Effector memory CD8-positive, alpha-beta T cell (primary cell): ENCODE measurements at regions not wholly inside any gene's neighbourhood (a gene's known extent, or its start where the extent isn't known, plus 50 kb on each side); places are given as distances from the start of the nearest gene placed in this dataset.
"Not testable (repeated sequence)": the region's sequence is repeated elsewhere in the genome, so short reads cannot be mapped to it uniquely, and the experiment has no call there.

Experiments
- ATAC-seq: fragments of 150-1000 bp; cut with Tn5 transposase; replicated peaks from 2 replicates; pipeline ENCODE4 v1.10.0; 2021; ENCODE audit warnings: mild to moderate bottlenecking, moderate library complexity
- DNase-seq, 3 experiments: peaks; one replicate each; pipeline ENCODE4 v3.0.0; 2021
- H3K27ac Mint-ChIP-seq, 2 donors: one replicate each; pipeline ENCODE4 v1.8.0; 2022; ENCODE audit warnings: mild to moderate bottlenecking in 2 of 2, mixed read lengths in 2 of 2, moderate library complexity in 2 of 2
- H3K27me3 Mint-ChIP-seq, 2 donors: one replicate each; pipeline ENCODE4 v1.8.0; 2022; ENCODE audit warnings: mixed read lengths in 2 of 2
- H3K36me3 Mint-ChIP-seq: one replicate; pipeline ENCODE4 v1.8.0; 2022; ENCODE audit warnings: mild to moderate bottlenecking, moderate library complexity, mixed read lengths; ENCODE audit not compliant: insufficient read depth
- H3K4me1 Mint-ChIP-seq, 2 donors: one replicate each; pipeline ENCODE4 v1.8.0; 2022; ENCODE audit warnings: low read depth in 2 of 2, mixed read lengths in 2 of 2
- H3K4me3 Mint-ChIP-seq, 2 donors: one replicate each; pipeline ENCODE4 v1.8.0; 2022; ENCODE audit warnings: mild to moderate bottlenecking in 2 of 2, mixed read lengths in 2 of 2, moderate library complexity in 2 of 2
- H3K9me3 Mint-ChIP-seq, 2 donors: one replicate each; pipeline ENCODE4 v1.8.0; 2022; ENCODE audit warnings: mixed read lengths in 2 of 2

DNA sequence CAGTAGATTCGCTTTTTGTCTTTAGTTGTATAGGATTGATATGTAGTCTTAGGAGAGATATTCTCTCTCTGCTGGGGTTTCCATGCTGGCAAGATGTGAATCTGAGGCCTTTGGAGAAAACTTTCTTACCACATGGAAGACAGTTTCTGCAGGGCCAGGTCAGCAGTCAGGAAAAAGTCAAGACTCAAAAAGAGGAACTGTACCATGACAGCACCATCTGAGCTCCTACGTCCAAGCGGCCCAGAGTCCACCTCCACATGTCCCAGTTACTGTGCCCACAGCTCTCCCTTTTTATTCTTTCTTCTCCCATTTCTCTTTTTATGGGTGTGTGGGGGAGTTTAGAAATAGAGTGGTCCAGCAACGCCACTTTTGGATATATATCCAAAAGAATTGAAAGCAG is 172.0 kb downstream of the MTHFS start:
- no peaks in the 10 kb centered on the region for H3K4me1 Mint-ChIP-seq
- H3K27ac Mint-ChIP-seq: no peak overlapping the region
- no peaks in the 10 kb centered on the region for H3K9me3 Mint-ChIP-seq
- H3K36me3 Mint-ChIP-seq: no peaks in the 10 kb centered on the region
- H3K4me3 Mint-ChIP-seq: no peak overlapping the region
- DNase-seq (no peak), ATAC-seq (no peak)
- peaks cover 41 to 60% of the 10 kb centered on the region in 2 donors for H3K27me3 Mint-ChIP-seq

GRCh38 chr15:79728867-79729266 is 167.9 kb downstream of the MTHFS start:
- H3K4me1 Mint-ChIP-seq: no peaks in the 10 kb centered on the region
- ATAC-seq (no peak), DNase-seq (no peak)
- no peaks in the 10 kb centered on the region for H3K36me3 Mint-ChIP-seq
- H3K4me3 Mint-ChIP-seq: no peak overlapping the region
- H3K27me3 Mint-ChIP-seq: peaks cover 44 to 52% of the 10 kb centered on the region in 2 donors
- no peak overlapping the region for H3K27ac Mint-ChIP-seq
- no peaks in the 10 kb centered on the region for H3K9me3 Mint-ChIP-seq

DNA sequence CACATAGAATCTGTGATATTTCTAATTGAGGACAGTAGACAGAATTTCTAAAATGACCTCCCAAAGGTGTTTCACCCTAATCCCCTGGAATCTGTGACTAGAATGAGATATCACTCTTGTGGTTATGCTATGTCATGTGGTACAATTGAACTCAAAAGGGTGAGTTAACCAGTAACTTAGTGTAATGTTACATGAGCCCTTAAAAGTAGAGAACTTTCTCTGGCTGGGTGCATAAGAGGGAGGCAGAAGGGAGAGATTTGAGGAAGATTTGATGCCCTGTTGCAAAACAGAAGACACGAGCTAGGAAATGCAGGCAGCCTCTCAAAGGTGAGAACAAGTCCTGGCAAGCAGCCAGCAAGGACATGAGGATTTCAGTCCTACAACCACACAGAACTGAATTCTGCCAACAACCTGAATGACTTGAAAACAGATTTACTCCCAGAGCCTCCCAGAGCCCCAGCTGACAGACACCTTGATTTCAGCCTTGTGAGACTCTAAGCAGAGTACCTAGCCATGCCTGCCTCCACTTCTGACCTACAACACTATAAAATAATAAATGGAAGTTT is 160.3 kb downstream of the MTHFS start:
- H3K4me3 Mint-ChIP-seq: no peak overlapping the region
- H3K36me3 Mint-ChIP-seq: no peaks in the 10 kb centered on the region
- DNase-seq: no peak
- H3K4me1 Mint-ChIP-seq: no peaks in the 10 kb centered on the region
- ATAC-seq: no peak
- no peaks in the 10 kb centered on the region for H3K9me3 Mint-ChIP-seq
- no peak overlapping the region for H3K27ac Mint-ChIP-seq
- peaks cover 7 to 31% of the 10 kb centered on the region in 2 donors for H3K27me3 Mint-ChIP-seq

DNA sequence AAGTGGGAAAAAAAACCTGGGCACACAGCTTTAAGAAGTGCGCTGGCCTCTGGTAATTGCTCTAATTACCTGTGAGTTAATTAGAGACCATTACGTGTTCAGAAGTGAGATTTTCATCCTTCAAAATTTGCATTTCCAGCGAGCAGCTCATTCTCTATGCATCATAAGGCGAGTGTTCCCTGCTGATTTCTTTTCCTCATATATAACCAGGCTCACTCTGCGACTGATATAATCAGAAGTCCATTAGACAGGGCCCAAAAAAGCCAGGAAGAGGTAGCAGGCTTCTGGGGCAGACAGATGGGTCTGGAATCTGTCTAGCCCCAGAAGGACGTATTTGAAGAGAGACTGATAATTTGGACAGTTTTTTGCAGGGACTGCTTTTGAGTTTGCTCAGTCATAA is 158.7 kb downstream of the MTHFS start:
- H3K4me1 Mint-ChIP-seq: no peaks in the 10 kb centered on the region
- ATAC-seq (no peak), DNase-seq (no peak)
- no peak overlapping the region for H3K27ac Mint-ChIP-seq
- no peaks in the 10 kb centered on the region for H3K9me3 Mint-ChIP-seq
- H3K27me3 Mint-ChIP-seq: peaks cover under 1 to 21% of the 10 kb centered on the region in 2 donors
- no peaks in the 10 kb centered on the region for H3K36me3 Mint-ChIP-seq
- H3K4me3 Mint-ChIP-seq: no peak overlapping the region

- DNase-seq: no peak
- no peaks in the 10 kb centered on the region for H3K36me3 Mint-ChIP-seq
- ATAC-seq: no peak
- no peaks in the 10 kb centered on the region for H3K4me1 Mint-ChIP-seq
- H3K9me3 Mint-ChIP-seq: no peaks in the 10 kb centered on the region
- H3K27ac Mint-ChIP-seq: no peak overlapping the region
- peaks cover 0 to 13% of the 10 kb centered on the region in 2 donors for H3K27me3 Mint-ChIP-seq
- no peak overlapping the region for H3K4me3 Mint-ChIP-seq
Measured at GRCh38 chr15:79740561-79740960, 156.3 kb downstream of the MTHFS start.

DNA sequence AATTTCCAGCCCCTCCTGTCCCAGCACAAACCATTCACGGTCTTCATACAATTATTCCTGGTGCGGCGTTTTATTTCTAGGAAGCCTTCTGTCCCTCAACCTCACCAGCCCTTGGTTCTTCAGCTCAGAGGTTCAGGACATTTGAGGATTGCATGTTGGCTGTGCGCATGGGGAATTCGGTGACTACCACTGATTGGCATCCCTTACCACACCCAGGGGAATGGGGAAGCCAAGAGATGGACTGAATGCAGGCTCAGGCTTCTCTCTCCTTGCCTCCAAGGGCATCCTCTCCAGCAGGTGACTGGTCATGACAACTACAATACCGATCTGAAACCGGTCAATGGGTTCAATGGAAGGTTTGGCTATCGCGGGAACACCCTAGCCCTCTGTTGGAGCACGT is 153.8 kb downstream of the MTHFS start:
- Mint-ChIP-seq H3K4me3 (no peak overlapping the region), H3K9me3 (peaks cover 0 to 1% of the 10 kb centered on the region in 2 donors), H3K27ac (peak overlapping the region in 1 of 2 donors; percentile 62), H3K4me1 (no peaks in the 10 kb centered on the region), H3K27me3 (peaks cover 3 to 17% of the 10 kb centered on the region in 2 donors), H3K36me3 (no peaks in the 10 kb centered on the region)
- ATAC-seq (no peak), DNase-seq (no peak)

- H3K27ac Mint-ChIP-seq, H3K36me3 Mint-ChIP-seq, DNase-seq, H3K4me3 Mint-ChIP-seq, H3K9me3 Mint-ChIP-seq, H3K4me1 Mint-ChIP-seq, ATAC-seq: not testable (repeated sequence)
- H3K27me3 Mint-ChIP-seq: peaks cover 5 to 12% of the 10 kb centered on the region in 2 donors
Measured at GRCh38 chr15:79744485-79744884, 152.3 kb downstream of the MTHFS start.

GRCh38 chr15:79756365-79756764 is 140.4 kb downstream of the MTHFS start:
- H3K27me3 Mint-ChIP-seq: peaks cover 49 to 75% of the 10 kb centered on the region in 2 donors
- no peak for DNase-seq
- no peaks in the 10 kb centered on the region for H3K4me1 Mint-ChIP-seq
- peaks cover 7% of the 10 kb centered on the region for H3K36me3 Mint-ChIP-seq
- no peak overlapping the region for H3K4me3 Mint-ChIP-seq
- peaks cover 0 to 6% of the 10 kb centered on the region in 2 donors for H3K9me3 Mint-ChIP-seq
- ATAC-seq: no peak
- H3K27ac Mint-ChIP-seq: no peak overlapping the region

DNA sequence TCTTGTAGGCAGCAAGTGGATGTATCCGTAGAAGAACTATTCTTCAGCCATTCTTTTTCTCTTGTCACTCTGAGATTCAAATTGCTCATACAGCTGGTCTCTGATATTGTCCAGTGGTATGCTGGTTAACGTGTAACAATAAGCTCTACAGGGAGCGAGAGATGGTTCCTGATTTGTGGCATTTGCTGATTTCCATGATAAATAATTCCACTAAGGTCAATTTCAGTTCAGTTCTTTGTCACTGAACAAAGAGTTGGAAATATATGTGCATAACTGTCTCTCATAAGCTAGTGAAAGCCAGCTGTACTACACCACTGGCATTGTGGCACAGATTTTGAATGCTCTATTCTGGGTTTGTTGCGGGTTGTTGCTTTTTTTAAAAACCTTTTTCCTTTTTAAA is 131.7 kb downstream of the MTHFS start:
- H3K27me3 Mint-ChIP-seq: peaks cover 50 to 79% of the 10 kb centered on the region in 2 donors
- ATAC-seq: no peak
- no peak overlapping the region for H3K27ac Mint-ChIP-seq
- H3K9me3 Mint-ChIP-seq: peaks cover 4 to 16% of the 10 kb centered on the region in 2 donors
- no peak for DNase-seq
- no peaks in the 10 kb centered on the region for H3K4me1 Mint-ChIP-seq
- no peak overlapping the region for H3K4me3 Mint-ChIP-seq
- H3K36me3 Mint-ChIP-seq: peaks cover 7% of the 10 kb centered on the region

DNA sequence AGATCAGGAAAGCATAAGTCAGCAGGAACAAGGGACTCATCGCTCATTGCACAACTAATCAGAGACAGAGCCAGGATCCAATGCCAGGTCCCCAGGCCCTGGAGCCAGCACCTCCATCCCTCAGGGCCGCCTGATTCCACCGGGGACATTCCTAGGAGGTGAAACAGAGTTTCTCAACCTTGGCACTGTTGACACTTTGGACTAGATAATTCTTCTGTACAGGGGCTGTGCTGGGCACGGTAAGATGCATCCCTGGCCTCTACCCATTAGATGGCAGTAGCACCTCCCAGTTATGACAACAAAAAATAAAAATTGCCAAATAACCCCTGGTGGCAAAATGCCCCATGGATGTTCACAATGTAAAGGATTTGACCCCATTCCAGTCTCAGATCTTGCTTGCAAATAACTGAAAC is 127.7 kb downstream of the MTHFS start:
- H3K36me3 Mint-ChIP-seq: no peaks in the 10 kb centered on the region
- no peak for ATAC-seq
- H3K4me1 Mint-ChIP-seq: no peaks in the 10 kb centered on the region
- no peak for DNase-seq
- no peaks in the 10 kb centered on the region for H3K9me3 Mint-ChIP-seq
- no peak overlapping the region for H3K27ac Mint-ChIP-seq
- peaks cover 33 to 86% of the 10 kb centered on the region in 2 donors for H3K27me3 Mint-ChIP-seq
- no peak overlapping the region for H3K4me3 Mint-ChIP-seq

DNA sequence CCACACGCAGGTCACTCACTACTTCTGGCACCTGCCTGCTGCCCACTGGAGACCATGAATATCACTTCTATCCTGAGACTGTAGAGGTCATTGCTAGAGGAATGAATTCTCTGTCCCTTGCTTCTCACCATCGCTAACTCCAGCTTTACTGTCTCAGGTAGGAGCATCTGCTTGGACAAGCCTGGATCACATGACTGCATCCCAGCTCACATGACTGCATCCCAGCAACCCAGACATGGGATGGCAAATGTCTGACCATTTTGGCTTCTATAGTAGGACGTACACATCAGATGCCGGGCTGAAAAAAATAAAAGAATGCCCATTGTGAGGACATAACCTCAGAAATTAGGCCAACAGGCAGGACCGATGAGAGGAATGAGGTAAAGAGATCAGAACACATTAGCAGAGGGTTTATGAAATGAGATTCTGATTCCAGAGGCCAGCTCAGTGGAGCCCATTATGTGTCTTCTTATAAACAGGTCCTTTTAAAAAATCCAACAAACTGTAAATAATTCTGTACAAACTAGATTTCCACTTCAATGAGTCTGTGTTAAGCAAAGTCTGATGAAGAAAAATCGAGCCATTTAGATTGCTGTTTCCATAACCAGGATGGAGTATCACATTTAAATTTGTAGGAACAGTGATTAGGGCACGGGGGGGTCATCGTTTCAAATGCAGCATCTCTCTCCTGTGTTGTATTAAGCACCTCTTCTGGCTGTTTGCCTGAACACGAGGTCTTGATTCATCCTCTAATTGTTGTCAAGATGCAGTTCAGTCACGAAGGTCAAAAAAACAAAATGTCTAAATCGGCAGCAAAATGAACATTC is 126.7 kb downstream of the MTHFS start:
- H3K36me3 Mint-ChIP-seq: no peaks in the 10 kb centered on the region
- no peaks in the 10 kb centered on the region for H3K4me1 Mint-ChIP-seq
- peaks cover 25 to 77% of the 10 kb centered on the region in 2 donors for H3K27me3 Mint-ChIP-seq
- H3K9me3 Mint-ChIP-seq: no peaks in the 10 kb centered on the region
- DNase-seq (no peak), ATAC-seq (no peak)
- H3K4me3 Mint-ChIP-seq: no peak overlapping the region
- no peak overlapping the region for H3K27ac Mint-ChIP-seq

DNA sequence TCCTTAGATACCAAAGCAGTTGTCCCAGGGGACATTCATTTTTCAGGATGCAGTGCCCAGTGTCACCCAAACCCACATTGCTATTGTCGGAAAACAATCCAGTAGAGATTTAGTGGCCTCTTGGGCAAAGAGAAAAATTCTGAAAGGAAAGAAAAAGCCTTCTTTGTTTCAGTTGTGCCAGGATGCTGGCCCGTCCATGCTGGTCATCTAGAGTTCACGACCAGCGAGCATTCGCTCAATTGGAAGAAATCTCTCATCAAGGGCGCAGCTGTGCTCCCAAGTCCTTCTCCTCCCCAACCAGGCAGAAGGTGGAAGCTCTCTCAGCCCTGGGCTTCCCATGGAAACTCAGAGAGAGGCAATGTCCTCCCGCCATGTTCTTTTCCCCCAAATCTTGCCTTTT is 123.7 kb downstream of the MTHFS start:
- DNase-seq (no peak), ATAC-seq (no peak)
- Mint-ChIP-seq H3K9me3 (no peaks in the 10 kb centered on the region), H3K4me1 (no peaks in the 10 kb centered on the region), H3K4me3 (no peak overlapping the region), H3K36me3 (no peaks in the 10 kb centered on the region), H3K27ac (no peak overlapping the region), H3K27me3 (peaks cover 14 to 61% of the 10 kb centered on the region in 2 donors)

- no peak for DNase-seq
- Mint-ChIP-seq H3K36me3 (no peaks in the 10 kb centered on the region), H3K27me3 (peaks cover 0 to 39% of the 10 kb centered on the region in 2 donors), H3K27ac (no peak overlapping the region), H3K4me3 (no peak overlapping the region), H3K9me3 (no peaks in the 10 kb centered on the region), H3K4me1 (no peaks in the 10 kb centered on the region)
- ATAC-seq: no peak
Measured at GRCh38 chr15:79775821-79776220, 121.0 kb downstream of the MTHFS start.

- ATAC-seq (no peak), DNase-seq (no peak)
- Mint-ChIP-seq H3K36me3 (no peaks in the 10 kb centered on the region), H3K9me3 (peaks cover 6 to 15% of the 10 kb centered on the region in 2 donors), H3K4me3 (no peak overlapping the region), H3K27ac (no peak overlapping the region), H3K27me3 (peaks cover 20 to 46% of the 10 kb centered on the region in 2 donors), H3K4me1 (no peaks in the 10 kb centered on the region)
Measured at GRCh38 chr15:79777916-79778315, 118.9 kb downstream of the MTHFS start.
